ENCODE measurements at regions not wholly inside any gene's neighbourhood (a gene's known extent, or its start where the extent isn't known, plus 50 kb on each side); places are given as distances from the start of the nearest gene placed in this dataset.

- DNase-seq (ENCODE audit: low read depth) = no peak
Measured at GRCh38 chr22:27669798-27670599, 131.6 kb downstream of the MN1 start.

- no peak for DNase-seq (ENCODE audit: low read depth)
Measured at GRCh38 chr22:27670701-27671412, 130.7 kb downstream of the MN1 start.

- DNase-seq (ENCODE audit: low read depth) = no peak
Measured at GRCh38 chr22:27671413-27671935, 130.1 kb downstream of the MN1 start.

- no peak for DNase-seq (ENCODE audit: low read depth)
Measured at GRCh38 chr22:27672721-27673418, 128.7 kb downstream of the MN1 start.

GRCh38 chr22:27673839-27674238 is 127.7 kb downstream of the MN1 start:
- DNase-seq (ENCODE audit: low read depth) = no peak

- no peak for DNase-seq (ENCODE audit: low read depth)
Measured at GRCh38 chr22:27674261-27674923, 127.2 kb downstream of the MN1 start.

GRCh38 chr22:27676545-27677213 is 124.9 kb downstream of the MN1 start:
- DNase-seq (ENCODE audit: low read depth) = no peak

GRCh38 chr22:27677905-27678458 is 123.6 kb downstream of the MN1 start:
- DNase-seq (ENCODE audit: low read depth) = no peak

GRCh38 chr22:27679176-27679575 is 122.4 kb downstream of the MN1 start:
- no peak for DNase-seq (ENCODE audit: low read depth)

GRCh38 chr22:27679693-27680488 is 121.7 kb downstream of the MN1 start:
- no peak for DNase-seq (ENCODE audit: low read depth)

- no peak for DNase-seq (ENCODE audit: low read depth)
Measured at GRCh38 chr22:27680636-27681035, 120.9 kb downstream of the MN1 start.

GRCh38 chr22:27681037-27681436 is 120.5 kb downstream of the MN1 start:
- DNase-seq (ENCODE audit: low read depth) = no peak

- DNase-seq (ENCODE audit: low read depth) = no peak
Measured at GRCh38 chr22:27682437-27682836, 119.1 kb downstream of the MN1 start.

- DNase-seq (ENCODE audit: low read depth) = no peak
Measured at GRCh38 chr22:27684901-27685300, 116.7 kb downstream of the MN1 start.

GRCh38 chr22:27685515-27685914 is 116.0 kb downstream of the MN1 start:
- DNase-seq (ENCODE audit: low read depth) = no peak

- no peak for DNase-seq (ENCODE audit: low read depth)
Measured at GRCh38 chr22:27685970-27686369, 115.6 kb downstream of the MN1 start.

- no peak for DNase-seq (ENCODE audit: low read depth)
Measured at GRCh38 chr22:27686534-27686933, 115.0 kb downstream of the MN1 start.

- no peak for DNase-seq (ENCODE audit: low read depth)
Measured at GRCh38 chr22:27687984-27688545, 113.5 kb downstream of the MN1 start.

- no peak for DNase-seq (ENCODE audit: low read depth)
Measured at GRCh38 chr22:27689664-27690063, 111.9 kb downstream of the MN1 start.

GRCh38 chr22:27690599-27690998 is 111.0 kb downstream of the MN1 start:
- no peak for DNase-seq (ENCODE audit: low read depth)

Measured in activated gamma-delta T cell treated with anti-CD3 and anti-CD28 coated beads, Interleukin-2, amount 50 U/mL, for 16 hours (primary cell).